GM12891 (cell line): ENCODE measurements at regions not wholly inside any gene's neighbourhood (a gene's known extent, or its start where the extent isn't known, plus 50 kb on each side); places are given as distances from the start of the nearest gene placed in this dataset.

Experiments used
- DNase-seq: peaks from one replicate; pipeline ENCODE4 v3.0.0; 2011; ENCODE audit warnings: low spot score; ENCODE audit not compliant: insufficient read length
- FAIRE-seq: peaks from 2 replicates; lab custom pipeline; 2011; peaks lifted over from hg19 to GRCh38; lab: Jason Lieb, UNC
- PAX5 ChIP-seq: IDR thresholded peaks from 2 replicates; pipeline ENCODE4 v1.6.1; 2011; ENCODE audit warnings: low read length, moderate library complexity, mild to moderate bottlenecking; ENCODE audit not compliant: insufficient read depth, severe bottlenecking
- POLR2A ChIP-seq: IDR thresholded peaks from 2 replicates; pipeline ENCODE4 v1.6.1; 2011; ENCODE audit warnings: low read depth, low read length, control low read depth
- POLR2AphosphoS5 ChIP-seq: IDR thresholded peaks from 2 replicates; pipeline ENCODE4 v1.6.1; 2011; ENCODE audit warnings: low read depth, low read length, control low read depth
- POU2F2 ChIP-seq: IDR thresholded peaks from 2 replicates; pipeline ENCODE4 v1.6.1; 2011; ENCODE audit warnings: low read depth, mild to moderate bottlenecking, control low read depth, low read length, moderate library complexity
- SPI1 ChIP-seq: IDR thresholded peaks from 2 replicates; pipeline ENCODE4 v1.6.1; 2011; ENCODE audit warnings: low read depth, low read length, control low read depth
- TAF1 ChIP-seq: IDR thresholded peaks from 2 replicates; pipeline ENCODE4 v1.6.1; 2011; ENCODE audit warnings: low read depth, low read length, control low read depth

DNA sequence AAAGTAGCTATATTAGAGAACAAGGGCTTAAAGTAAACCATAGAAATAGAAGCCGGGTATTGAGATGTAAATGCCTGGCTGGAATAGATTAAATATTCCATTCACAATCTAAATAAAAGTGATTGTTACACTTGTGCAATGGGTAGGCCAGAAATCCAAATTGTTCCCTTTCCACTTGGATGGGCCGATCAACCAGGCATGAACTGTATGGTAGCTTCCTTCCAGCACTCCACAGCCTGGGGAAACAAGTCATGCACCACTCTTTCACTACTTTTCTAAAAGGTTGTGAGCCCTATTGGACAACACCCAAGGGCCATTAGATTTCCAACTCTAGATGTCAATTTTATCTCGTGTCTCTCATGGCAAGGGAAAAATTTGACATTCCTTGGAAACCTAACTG is 407.3 kb upstream of the HSFY2 start:
- DNase-seq = no peak
- FAIRE-seq = no peak
- no peak for TF ChIP-seq SPI1

- DNase-seq = no peak
- no peak for FAIRE-seq
- TF ChIP-seq POLR2AphosphoS5 = no peak
- no peak for TF ChIP-seq PAX5
- no peak for TF ChIP-seq POLR2A
- no peak for TF ChIP-seq SPI1
- TF ChIP-seq POU2F2 = no peak
- no peak for TF ChIP-seq TAF1
Measured at GRCh38 chrY:19168202-19168565, 394.6 kb upstream of the HSFY2 start.

GRCh38 chrY:19167319-19168201 is 394.0 kb upstream of the HSFY2 start:
- TF ChIP-seq PAX5 = no peak
- TF ChIP-seq SPI1 = no peak
- TF ChIP-seq POLR2AphosphoS5 = no peak
- TF ChIP-seq POLR2A = no peak
- TF ChIP-seq POU2F2 = no peak
- TF ChIP-seq TAF1 = no peak
- FAIRE-seq = no peak
- no peak for DNase-seq

DNA sequence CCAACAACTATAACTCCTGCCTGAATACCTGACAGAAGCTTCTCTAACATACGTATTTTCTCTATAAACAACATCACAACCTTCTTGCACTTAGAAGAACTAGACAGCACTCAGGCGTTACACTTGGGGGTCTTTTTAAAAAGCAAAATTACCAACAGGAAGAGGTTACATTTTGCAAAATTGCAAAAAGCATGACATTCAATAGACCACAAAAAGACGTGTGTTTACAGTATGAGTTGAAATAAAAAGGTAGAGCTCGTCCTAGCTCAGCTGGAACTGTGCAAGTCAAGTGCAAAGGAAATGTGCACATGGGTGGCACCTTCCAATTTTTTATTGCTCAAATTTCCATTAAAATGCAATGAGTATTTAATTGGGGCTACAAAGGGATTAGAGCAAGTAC is 375.2 kb upstream of the HSFY2 start:
- TF ChIP-seq POLR2A (no peak), POLR2AphosphoS5 (no peak), SPI1 (no peak), TAF1 (no peak), PAX5 (no peak), POU2F2 (no peak)
- FAIRE-seq (no peak), DNase-seq (no peak)

DNA sequence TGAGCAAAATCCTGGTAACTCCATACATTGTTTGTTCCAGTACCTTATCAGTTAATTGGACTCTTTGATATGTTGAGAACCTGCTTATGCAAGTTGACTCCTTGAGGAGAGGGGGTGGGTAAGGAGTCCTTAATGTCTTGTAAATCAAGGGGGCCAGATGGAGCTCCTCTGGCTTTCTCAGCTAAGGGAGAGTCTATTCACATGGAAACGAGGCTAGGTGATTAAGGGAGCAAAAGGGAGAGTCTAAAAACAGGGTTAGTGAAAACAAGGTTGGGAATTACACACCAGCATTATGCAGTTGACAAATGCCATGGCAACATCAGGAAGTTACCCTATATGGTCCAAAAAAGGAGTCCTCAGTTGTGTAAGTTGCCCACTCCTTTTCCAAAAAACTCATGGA is 372.8 kb upstream of the HSFY2 start:
- TF ChIP-seq TAF1 (no peak), POLR2A (no peak), SPI1 (no peak), PAX5 (no peak), POLR2AphosphoS5 (no peak), POU2F2 (no peak)
- FAIRE-seq (no peak), DNase-seq (no peak)

- TF ChIP-seq TAF1 (no peak), POLR2A (no peak), POLR2AphosphoS5 (no peak), SPI1 (no peak), PAX5 (no peak), POU2F2 (no peak)
- FAIRE-seq (no peak), DNase-seq (no peak)
Measured at GRCh38 chrY:19142093-19142492, 368.6 kb upstream of the HSFY2 start.

DNA sequence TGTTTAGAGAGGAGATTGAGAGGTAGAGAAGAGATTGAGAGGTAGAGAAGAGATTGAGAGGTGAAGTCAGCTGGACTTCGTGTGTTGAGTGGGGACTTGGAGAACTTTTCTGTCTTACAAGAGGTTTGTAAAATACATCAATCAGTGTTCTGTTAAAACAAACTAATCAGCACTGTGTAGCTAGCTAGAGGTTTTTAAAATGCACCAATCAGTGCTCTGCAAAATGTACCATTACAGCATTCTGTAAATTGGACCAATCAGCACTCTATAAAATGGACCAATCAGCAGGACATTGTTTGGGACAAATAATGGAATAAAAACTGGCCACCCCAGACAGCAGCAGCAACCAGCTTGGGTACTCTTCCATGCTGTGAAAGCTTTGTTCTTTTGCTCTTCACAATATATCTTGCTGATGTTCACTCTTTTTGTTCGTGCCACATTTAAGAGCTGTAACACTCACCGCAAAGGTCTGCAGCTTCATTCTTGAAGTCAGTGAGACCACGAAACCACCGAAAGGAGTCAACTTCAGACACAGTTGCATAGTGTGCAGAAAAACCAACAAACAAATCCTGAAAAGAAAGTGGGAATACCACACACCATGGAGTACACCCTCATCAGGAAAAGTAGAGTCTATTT is 366.9 kb upstream of the HSFY2 start:
- FAIRE-seq = no peak
- TF ChIP-seq POU2F2 (no peak), TAF1 (no peak), SPI1 (no peak), POLR2AphosphoS5 (no peak), PAX5 (no peak), POLR2A (no peak)
- DNase-seq = no peak

GRCh38 chrY:19134426-19134825 is 360.9 kb upstream of the HSFY2 start:
- no peak for TF ChIP-seq TAF1
- no peak for TF ChIP-seq POLR2AphosphoS5
- no peak for TF ChIP-seq SPI1
- TF ChIP-seq POU2F2 = no peak
- no peak for TF ChIP-seq PAX5
- no peak for TF ChIP-seq POLR2A
- FAIRE-seq (no peak), DNase-seq (no peak)

- TF ChIP-seq POLR2A (no peak), POU2F2 (no peak), POLR2AphosphoS5 (no peak), SPI1 (no peak), TAF1 (no peak), PAX5 (no peak)
- no peak for DNase-seq
- FAIRE-seq = no peak
Measured at GRCh38 chrY:19130569-19131358, 357.2 kb upstream of the HSFY2 start.
